Stimulated activated CD4-positive, alpha-beta T cell treated with anti-CD3 and anti-CD28 coated beads, Interleukin-2, amount 100 ng/mL, for 48 hours (primary cell): ENCODE measurements at regions not wholly inside any gene's neighbourhood (a gene's known extent, or its start where the extent isn't known, plus 50 kb on each side); places are given as distances from the start of the nearest gene placed in this dataset.
"Not testable (repeated sequence)": the region's sequence is repeated elsewhere in the genome, so short reads cannot be mapped to it uniquely, and the experiment has no call there.

Experiments
- DNase-seq, 2 donors: peaks; one replicate each; pipeline ENCODE4 v3.0.0-alpha.2; 2020

DNA sequence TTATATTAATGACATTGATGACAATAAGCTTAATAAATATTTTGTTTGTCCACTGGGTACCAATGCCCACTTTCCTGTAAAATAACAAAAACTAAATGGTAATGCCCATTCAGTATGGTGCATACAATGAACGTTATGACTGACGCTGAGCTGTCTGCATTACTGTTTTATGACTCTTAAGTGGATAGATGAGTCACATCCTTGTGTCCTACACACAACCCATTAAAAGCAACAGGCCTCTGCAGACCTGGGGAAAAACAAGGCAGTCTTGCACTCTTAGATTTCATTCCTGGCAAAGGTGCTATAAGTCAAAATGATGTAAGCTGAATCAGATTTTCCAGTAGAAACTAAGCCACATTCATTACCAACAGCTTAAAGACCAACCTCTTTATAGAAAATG is 176.3 kb upstream of the TMEM45B start:
- peak in 1 of 2 donors; percentile 26 for DNase-seq

GRCh38 chr11:129640671-129641070 is 175.0 kb upstream of the TMEM45B start:
- DNase-seq, result no peak

DNA sequence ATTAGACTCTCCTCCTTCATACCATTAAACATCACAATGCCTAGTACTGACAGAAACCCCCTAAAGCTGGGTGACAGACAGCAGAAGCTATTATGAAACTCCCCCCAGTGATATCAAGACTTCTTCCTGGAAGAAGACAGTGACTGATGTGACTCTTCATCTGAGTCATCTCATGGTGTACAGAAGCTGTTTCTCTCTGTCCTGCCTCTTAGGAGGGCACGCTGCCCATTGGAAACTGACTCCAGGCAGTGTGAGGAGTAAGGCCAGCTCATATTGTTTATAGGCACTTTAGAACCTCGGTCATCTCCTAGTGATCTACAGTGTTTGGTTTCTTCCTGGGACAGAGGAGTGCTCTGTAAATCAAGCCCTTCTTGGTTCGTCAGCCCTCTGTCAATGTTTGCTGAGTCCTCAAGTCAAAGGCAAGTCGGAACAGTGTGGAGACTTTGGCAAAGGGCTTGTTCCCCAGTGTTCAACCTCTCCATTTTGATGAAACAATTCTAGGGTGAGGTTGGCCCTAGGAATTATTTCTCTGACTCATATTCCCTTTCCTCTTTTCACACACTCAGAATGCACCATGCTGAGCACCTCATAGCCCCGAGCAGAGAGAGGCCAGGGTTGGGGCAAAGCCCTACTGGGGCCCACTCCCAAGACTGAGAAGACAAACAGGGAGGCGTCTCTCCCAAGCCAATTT is 172.5 kb upstream of the TMEM45B start:
- no peak for DNase-seq

- DNase-seq, result no peak
Observed at GRCh38 chr11:129644326-129644725, 171.3 kb upstream of the TMEM45B start.

- DNase-seq, result no peak
Observed at GRCh38 chr11:129645943-129646342, 169.7 kb upstream of the TMEM45B start.

- not testable (repeated sequence) for DNase-seq
Observed at GRCh38 chr11:129650044-129650443, 165.6 kb upstream of the TMEM45B start.

DNA sequence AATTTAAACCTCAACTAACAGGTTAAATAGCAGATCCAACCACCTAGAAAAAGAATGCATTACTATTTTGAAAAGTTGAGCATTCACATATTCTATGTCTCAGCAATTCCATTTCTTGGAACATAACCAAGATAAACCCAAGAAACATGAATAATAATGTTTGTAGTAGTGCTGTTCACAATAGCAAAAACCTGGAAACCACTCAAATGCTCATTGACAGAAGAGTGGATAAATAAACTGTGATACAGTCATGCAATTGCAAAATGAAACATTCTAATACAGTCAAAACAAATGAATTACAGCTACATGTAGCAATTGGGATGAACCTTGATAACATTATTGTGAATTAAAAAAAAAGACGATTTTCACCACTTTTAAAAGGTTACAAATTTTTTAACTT is 162.8 kb upstream of the TMEM45B start:
- no peak for DNase-seq

- DNase-seq, result no peak
Observed at GRCh38 chr11:129655247-129655832, 160.3 kb upstream of the TMEM45B start.

DNA sequence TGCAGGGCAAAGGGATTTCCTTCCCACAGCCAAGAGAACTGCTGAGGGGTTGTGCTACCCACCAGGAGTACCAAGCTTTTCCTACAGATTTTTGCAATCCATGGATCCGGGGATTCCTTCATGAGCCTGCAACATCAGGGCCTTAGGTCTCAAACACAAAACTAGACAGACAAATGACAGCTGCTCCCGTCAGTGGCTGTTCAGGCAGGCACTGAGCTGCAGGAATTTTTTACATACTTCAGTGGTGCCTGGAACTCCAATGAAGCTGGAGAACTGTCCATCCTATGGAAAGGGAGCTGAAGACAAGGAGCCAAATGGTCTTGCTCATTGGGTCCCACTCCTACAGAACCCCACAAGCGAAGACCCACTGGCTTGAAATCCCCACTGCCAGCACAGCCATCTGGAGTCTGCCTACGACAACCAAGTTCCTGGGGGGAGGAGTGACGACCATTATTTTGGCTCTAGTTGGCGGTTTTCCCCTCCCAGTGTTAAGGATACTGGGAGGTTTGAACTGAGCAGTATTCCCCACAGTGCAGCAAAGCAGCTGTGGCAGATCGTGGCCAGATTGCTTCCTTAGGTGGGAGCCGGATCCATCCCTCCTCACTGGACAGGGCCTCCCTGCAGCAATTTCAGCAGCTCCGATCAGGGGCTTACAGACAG is 157.7 kb upstream of the TMEM45B start:
- DNase-seq, result no peak

GRCh38 chr11:129658526-129658867 is 157.2 kb upstream of the TMEM45B start:
- no peak for DNase-seq

DNA sequence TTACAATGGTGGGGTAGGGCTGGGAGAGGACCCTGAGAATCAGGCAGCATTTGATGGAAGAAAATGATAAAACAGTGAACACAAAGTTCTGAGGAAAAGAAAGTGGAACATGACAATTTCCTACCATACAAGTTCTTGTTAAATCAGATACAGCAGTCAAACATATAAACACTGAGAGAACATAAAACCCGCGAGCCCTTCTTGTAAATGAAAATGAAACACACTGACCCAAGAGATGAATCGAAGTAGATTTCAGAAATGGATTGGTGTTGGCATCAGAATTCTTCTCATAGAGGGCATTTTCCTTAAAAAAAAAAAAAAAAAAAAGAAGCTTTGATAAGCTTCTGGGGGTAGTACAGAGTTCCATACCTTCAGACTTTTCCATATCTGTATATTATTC is 134.7 kb upstream of the TMEM45B start:
- no peak for DNase-seq

DNA sequence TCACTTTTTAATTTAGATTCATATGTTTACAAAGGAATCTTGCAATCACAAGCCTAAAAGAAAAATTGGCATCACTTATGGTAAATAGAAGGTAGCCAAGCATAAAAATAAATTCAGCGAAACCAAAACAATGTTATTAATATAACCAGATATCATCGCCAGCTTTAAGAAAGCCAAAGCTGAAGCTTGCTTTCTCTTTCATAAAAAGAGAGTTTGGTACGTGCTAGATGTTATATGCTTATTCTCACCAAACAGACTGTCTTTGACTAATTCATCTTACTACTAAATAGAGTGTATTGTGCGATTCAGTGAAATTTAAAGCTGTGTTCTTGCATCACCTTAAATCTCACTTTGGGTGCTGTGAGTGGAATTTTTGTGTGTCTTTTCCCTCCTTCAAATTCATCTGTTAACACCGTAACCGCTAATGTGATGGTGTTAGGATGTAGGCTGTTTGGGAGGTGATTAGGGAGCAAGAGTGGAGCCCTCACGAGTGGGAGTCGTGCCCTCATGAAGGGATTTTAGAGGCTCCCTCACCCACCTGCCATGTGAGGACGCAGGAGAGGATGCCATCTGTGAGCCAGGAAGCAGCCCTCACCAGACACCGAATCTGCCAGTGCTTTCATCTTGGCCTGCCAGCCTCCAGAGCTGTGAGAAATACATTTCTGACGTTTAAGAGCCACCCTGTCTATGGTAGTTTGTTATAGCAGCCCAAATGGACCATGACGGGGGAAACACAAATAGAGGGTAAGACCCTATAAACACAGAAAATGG is 134.1 kb upstream of the TMEM45B start:
- no peak for DNase-seq

DNA sequence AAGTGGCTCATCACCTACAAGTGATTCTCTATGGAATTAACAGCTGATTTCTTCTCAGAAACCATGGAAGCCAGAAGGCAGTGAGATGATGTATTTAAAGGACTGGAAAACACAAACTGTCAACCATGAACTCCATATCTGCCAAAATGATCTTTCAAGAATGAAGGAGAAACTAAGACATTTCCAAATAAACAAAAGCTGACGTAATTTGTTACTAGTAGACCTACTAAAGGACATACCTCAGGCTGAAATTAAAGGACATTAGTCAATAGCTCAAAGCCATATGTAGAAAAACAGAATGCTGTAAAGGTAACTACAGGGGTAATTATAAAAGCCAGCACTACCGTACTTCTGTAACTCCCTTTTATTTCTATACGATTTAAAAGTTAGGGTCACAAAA is 129.4 kb upstream of the TMEM45B start:
- DNase-seq, result no peak

- DNase-seq, result no peak
Observed at GRCh38 chr11:129691142-129691541, 124.5 kb upstream of the TMEM45B start.

- DNase-seq, result no peak
Observed at GRCh38 chr11:129694538-129694937, 121.1 kb upstream of the TMEM45B start.

DNA sequence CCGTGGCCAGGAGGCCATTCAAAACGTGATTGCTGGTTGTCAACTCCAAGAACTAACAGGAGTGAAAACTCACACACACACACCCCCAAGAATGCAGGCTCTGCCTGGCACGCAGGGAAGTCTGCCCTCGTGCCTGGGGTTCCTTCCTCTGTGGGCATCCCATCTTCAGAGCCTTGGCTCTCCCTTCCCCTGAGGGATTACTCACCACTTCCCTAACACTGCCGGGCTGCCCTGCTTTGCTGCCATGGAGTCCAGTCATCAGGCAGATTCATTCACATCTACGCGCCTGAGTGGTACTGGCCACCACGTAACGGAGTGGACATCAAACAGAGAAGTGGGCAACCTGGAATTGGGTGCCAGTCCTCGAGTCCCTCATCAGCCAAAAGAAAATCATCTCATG is 120.7 kb upstream of the TMEM45B start:
- DNase-seq, result no peak

- DNase-seq, result peak; percentile 68 to 71
Observed at GRCh38 chr11:129695571-129696308, 119.9 kb upstream of the TMEM45B start.

GRCh38 chr11:129696309-129696989 is 119.2 kb upstream of the TMEM45B start:
- no peak for DNase-seq

DNA sequence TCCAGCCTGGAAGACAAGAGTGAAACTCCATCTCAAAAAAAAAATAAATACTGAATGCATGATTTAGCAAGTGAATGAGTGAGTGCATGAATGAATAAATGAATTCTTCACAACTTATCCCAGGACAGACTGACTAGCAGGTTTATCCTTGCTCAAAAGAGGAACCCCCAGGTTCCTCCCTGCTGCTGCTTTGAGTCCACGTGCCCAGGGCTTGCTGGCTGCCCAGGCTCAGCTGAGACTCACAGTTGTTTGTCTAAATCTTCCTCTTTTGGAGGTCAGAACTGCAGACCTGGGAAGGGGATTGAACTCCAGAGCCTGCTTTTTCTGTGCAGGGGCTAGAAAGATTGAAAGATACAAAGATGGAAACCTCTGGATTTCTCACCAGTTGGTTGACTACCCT is 117.4 kb upstream of the TMEM45B start:
- no peak for DNase-seq

DNA sequence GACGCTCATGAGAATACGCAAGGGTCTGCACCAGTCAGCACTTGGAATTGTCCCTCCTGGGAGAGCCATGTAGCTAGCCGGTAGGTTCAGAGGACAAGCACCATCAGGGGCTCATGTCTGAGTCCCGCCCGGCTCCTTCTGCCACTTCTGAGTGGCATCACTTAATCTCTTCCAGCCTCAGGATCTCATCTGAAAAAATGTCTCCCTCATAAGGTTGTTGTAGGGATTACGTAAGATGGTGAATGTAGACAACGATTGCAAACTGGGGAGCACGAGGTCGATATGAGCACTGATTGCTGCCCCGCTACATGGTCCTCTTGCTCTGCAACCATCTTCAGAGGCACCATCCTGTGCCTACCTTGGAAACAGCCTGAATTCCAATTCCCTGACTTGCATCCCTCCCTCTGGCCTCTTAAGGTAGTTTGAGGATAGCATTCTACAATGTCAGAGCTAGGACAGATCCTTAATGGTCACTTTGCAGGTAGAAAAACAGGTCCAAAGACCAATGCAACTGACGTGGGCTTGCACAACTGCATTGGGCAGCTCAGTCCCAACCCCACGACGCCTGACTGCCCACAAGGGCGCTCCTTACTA is 115.8 kb upstream of the TMEM45B start:
- no peak for DNase-seq

DNA sequence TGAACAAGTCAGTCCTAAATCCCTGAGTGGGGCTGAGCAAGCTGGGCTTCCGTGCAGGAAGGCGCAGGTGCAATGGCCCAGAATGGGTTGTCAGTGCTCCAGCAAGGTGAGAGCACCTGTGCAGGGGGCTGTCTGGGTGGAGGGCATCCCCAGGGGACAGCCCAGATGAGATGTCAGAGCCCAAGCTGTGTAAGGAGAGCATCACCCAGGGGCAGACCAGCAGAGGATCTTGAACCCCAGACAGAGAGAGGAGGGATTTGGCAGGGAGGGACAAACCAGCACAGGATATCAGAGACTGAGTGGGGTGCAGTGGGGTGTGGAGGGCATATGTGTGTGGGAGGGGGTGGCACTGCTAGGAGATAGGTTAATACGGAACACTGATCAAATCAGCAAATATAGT is 114.9 kb upstream of the TMEM45B start:
- no peak for DNase-seq

GRCh38 chr11:129701706-129702105 is 113.9 kb upstream of the TMEM45B start:
- no peak for DNase-seq
